ENCODE measurements at regions not wholly inside any gene's neighbourhood (a gene's known extent, or its start where the extent isn't known, plus 50 kb on each side); places are given as distances from the start of the nearest gene placed in this dataset.
"Not testable (repeated sequence)": the region's sequence is repeated elsewhere in the genome, so short reads cannot be mapped to it uniquely, and the experiment has no call there.

DNA sequence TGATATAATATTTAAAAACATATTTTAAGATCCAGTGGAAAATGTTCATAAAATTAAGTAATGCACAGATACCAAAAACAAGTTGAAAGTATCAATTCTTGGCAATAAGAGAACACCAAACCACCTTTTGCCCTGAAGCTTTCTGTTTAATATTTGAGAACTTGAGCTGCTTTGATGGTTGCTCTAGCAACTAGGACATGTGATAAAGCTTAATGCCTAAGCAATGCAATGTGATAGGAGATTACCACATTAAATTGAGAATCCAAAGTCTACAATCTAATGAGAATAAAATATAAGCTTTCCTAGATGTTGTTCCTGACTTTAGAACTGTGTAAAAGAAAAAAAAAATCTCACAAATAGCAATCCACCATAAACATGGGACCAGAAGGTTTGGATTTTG lies 1367.5 kb upstream of the PCDH9 start:
- DNase-seq = no peak

- DNase-seq = no peak
These were observed 1358.5 kb upstream of the PCDH9 start for GRCh38 chr13:68588623-68589022.

- no peak for DNase-seq
These were observed 1354.6 kb upstream of the PCDH9 start for GRCh38 chr13:68584776-68585175.

DNA sequence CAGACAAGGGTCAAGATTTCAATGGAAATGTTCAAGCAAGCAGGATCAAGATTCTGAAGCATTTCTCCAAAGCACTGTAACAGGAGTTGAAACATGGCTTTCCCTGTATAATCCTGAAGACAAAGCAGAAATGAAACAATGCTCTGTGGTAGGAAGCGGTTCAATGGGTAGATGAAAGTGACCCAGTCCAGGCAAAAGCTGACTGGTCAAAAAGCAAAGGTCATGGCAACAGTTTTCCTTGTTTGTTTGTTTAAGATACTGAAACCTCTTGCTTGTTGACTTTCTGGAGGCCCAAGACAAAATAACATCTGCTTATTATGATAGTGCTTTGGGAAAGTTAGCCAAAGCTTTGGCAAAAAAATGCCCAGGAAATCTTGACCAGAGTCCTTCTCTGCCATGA lies 1343.9 kb upstream of the PCDH9 start:
- no peak for DNase-seq

GRCh38 chr13:68551701-68552522 lies 1321.8 kb upstream of the PCDH9 start:
- DNase-seq = no peak

DNA sequence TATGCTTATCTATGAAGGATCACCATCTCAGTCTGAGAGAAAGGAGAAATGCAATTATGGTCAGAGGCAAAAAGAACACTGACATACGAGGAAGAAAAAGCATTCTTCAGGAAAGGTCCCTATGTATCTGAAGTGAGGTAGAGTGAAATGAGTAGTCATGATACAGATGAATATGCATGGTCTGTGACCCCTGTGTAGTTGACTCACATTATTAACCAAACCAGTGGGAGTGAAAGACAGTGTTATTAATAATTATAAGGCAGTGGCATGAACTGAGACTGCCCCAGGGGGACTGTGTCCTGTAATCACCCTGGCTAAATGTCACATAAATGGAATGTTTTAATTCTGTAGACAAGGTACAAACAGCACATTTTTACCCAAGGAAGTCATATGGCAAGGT lies 1320.2 kb upstream of the PCDH9 start:
- no peak for DNase-seq

DNA sequence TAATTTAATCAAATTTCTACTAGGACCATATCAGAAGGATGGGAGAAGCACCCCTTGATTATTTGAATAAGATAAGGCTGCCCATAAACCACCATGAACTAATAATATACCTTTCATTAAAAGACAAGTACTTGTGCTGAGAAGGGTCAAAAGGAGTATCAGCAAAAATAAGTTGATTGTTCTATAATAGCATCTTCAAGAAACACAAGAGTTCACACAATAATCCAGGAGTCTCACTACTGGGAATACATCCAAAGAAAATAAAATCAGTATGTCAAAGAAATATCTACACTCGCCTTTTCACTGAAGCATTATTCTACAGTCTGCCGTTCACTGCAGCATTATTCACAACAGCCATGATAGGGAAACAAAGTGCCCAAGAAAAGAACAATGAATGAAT lies 1310.1 kb upstream of the PCDH9 start:
- DNase-seq = no peak

DNA sequence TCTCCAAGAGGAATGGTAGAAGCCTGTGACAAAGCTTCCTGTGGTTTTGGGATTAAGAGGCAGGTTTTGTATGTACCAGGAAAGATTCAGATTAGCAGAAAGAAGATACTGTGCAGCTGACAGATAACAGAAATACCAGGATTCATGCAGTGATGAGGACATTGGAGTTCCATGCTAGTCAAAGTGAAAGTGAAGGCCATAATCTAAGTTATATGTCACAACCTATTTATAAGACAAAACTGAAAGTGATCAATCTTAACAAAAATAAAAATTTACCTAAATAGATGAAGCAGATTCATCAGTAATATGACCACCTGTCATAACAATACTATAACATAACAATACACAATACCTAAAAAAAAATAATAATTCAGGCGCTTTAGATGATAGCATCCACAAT lies 1305.2 kb upstream of the PCDH9 start:
- no peak for DNase-seq

DNA sequence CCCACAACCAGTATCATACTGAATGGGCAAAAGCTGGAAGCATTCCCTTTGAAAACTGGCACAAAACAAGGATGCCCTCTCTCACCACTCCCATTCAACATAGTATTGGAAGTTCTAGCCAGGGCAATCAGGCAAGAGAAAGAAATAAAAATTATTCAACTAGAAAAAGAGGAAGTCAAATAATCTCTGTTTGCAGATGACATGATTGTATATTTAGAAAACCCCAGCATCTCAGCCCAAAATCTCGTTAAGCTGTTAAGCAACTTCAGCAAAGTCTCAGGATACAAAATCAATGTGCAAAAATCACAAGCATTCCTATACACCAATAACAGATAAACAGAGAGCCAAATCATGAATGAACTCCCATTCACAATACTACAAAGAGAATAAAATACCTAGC lies 1297.0 kb upstream of the PCDH9 start:
- not testable (repeated sequence) for DNase-seq

- no peak for DNase-seq
These were observed 1293.8 kb upstream of the PCDH9 start for GRCh38 chr13:68523838-68524424.

- no peak for DNase-seq
These were observed 1292.0 kb upstream of the PCDH9 start for GRCh38 chr13:68522184-68522583.

GRCh38 chr13:68509734-68510621 lies 1279.8 kb upstream of the PCDH9 start:
- DNase-seq = no peak

- no peak for DNase-seq
These were observed 1276.9 kb upstream of the PCDH9 start for GRCh38 chr13:68506888-68507551.

DNA sequence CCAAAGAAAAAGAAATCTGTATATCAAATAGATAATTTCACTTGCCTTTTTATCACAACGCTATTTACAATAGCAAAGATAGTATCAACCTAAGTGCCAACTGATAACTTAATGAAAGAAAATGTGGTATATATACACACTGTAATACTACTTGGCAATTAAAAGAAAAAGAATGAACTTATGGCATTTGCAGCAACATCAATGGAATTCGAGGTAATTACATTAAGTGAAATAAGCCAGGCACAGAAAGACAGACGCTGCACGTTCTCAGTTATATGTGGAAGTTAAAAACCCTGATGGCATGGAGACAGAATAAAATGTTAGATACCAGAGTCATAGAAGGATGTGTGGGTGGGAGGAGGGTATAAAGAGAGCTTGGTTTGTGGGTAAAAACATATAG lies 1260.5 kb upstream of the PCDH9 start:
- DNase-seq = no peak

DNA sequence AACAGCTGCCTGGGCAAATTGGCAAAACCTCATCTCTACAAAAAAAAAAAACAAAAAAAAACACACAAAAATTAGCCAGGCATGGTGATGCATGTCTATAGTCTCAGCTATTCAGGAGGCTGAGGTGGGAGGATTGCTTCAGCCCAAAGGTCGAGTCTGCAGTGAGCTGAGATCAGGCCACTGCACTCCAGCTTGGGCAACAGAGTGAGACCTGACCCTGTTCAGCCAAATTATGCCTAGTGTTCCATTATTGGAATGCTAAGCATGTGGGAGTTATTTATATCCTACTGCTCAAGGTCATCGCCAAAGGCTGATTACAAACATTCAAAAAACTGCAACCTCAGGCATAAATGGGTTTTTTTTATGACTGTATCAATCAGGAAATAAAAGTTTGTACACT lies 1251.0 kb upstream of the PCDH9 start:
- no peak for DNase-seq

DNA sequence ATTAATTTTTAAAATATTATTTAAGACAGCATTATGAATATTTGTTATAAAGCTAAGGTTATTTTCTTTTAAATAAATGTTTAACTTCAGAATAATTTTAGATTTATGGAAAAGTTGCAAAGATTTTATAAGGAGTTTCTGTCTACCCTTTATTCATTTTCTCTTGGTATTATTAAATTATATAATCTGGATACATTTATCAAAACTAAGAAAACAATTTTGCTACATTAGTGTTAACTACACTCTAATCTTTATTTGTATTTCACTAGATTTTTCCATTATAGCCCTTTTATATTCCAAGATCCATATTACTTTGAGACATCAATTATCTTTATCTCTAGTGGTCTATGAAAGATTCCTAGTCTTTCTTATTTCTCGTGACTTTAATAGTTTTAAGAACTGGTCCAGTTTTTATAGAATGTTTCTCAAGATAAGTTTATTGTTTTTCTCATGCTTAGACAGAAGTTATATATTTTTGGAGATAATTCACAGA lies 1243.7 kb upstream of the PCDH9 start:
- DNase-seq = no peak

DNA sequence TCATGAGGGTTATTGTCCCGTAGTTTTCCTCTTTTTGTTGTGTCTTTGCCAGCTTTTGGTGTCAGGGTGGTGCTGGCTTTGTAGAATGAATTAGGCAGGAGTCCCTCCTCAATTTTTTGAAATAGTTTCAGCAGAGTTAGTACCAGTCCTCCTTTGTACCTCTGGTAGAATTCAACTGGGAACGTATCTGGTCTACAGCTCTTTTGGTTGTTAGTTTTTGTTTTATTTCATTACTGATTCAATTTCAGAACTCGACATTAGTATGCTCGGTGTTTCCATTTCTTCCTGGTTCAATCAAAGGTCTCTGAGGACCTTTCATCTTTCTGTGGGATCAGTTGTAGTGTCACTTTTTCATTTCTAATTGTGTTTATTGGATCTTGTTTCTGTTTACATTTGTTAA lies 1237.0 kb upstream of the PCDH9 start:
- DNase-seq = no peak

DNA sequence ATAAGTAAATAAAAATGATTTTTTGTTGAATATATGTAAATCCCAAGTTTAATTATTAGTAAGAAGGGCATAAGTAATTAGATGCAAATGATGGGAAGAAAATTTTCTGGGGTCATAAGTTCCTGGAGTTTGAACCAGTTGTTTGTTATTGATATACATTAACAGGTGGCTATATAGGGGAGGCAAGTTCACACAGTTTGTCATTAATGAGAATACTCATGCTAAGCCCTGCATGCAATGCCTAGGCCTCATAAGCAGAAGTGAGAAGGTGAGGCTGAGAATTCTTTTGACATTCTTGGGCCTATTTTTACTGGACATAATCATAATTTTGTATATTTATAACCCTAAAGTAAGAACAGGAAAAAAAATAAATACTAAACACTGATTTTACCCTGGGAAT lies 1210.7 kb upstream of the PCDH9 start:
- DNase-seq = no peak

- DNase-seq = no peak
These were observed 1209.7 kb upstream of the PCDH9 start for GRCh38 chr13:68439817-68440216.

- DNase-seq = no peak
These were observed 1198.2 kb upstream of the PCDH9 start for GRCh38 chr13:68428292-68428691.

DNA sequence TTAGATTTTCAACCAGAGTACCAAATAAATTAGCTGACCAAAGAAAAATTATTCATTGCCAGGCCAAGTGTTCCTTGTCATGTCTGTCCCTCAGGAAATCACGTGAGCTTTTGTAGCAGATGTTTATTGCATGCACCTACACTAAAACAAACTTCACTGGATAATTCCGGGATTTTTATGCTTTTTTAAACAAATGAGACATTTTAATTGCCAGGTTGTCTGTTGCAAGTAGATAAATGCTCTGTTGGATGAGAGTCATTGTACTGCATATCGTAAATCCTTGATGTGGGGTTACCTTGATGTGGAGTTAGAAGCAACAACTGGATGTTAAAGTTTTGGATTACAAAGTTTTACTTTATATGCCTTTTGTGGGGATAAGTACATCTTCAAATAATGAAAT lies 1187.7 kb upstream of the PCDH9 start:
- DNase-seq = no peak

DNA sequence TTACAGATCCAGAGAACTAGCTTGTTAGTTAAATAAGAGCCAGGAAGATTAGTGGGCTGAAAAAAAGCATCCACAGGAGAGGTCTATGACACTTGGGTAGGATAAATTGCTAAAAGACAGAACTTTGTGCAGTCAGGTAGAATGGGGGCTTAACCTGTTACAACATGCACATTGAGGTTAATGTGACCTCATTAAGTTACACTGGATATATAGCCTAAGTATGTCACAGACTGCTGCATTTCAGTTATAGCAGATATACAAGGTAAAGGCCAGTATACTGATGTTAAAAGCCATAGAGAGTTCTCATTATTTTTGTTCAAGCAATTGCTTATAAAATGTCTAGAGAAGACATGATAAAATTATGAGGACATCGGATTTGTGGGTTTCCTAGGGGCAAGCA lies 1179.9 kb upstream of the PCDH9 start:
- DNase-seq = no peak

DNA sequence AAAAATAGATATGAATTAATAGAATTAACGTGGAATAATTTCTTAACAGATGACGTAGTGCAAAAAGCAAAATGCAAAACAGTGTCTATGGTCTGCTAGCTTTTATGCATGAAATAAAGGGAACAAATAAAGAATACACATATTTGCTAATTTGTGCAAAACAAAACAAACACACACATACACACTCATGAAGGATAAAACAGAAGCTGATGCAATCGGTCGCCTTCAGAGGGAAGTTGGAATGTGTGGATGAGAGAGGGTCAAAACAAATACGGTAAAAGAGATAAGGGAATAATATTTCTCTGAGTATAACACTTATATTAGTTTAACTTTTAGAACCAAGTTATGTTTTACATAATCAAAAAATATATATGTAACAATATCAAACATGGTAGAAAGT lies 1160.9 kb upstream of the PCDH9 start:
- no peak for DNase-seq
